IPS DF 6.9 (cell line): ENCODE measurements at regions not wholly inside any gene's neighbourhood (a gene's known extent, or its start where the extent isn't known, plus 50 kb on each side); places are given as distances from the start of the nearest gene placed in this dataset.

ENCODE experiments used
- DNase-seq: peaks from one replicate; pipeline ENCODE4 v3.0.0-alpha.2; 2013; ENCODE audit warnings: low read depth, low spot score
- H3K27ac ChIP-seq: one replicate; pipeline ENCODE4 v1.5.1; 2013; ENCODE audit warnings: low read length, control low read depth
- H3K27me3 ChIP-seq: 2 replicates; pipeline ENCODE4 v1.6.1; 2013; ENCODE audit warnings: mild to moderate bottlenecking, low read length; ENCODE audit not compliant: control insufficient read depth, insufficient read depth
- H3K36me3 ChIP-seq: 2 replicates; pipeline ENCODE4 v1.6.1; 2013; ENCODE audit warnings: low read length; ENCODE audit not compliant: control insufficient read depth, insufficient read depth
- H3K4me1 ChIP-seq: 2 replicates; pipeline ENCODE4 v1.6.1; 2013; ENCODE audit warnings: low read length; ENCODE audit not compliant: control insufficient read depth, insufficient read depth
- H3K4me3 ChIP-seq: 2 replicates; pipeline ENCODE4 v1.5.1; 2013; ENCODE audit warnings: mild to moderate bottlenecking, low read length
- H3K9me3 ChIP-seq: 2 replicates; pipeline ENCODE4 v1.6.1; 2013; ENCODE audit warnings: low read length, inconsistent platforms; ENCODE audit not compliant: control insufficient read depth, insufficient read depth
- WGBS: extraction: QIAGEN DNeasy Blood & Tissue Kit; methylation state at CpG from one replicate; pipeline ENCODE4 v1.1.7; 2013; ENCODE audit warnings: mixed read lengths, missing lambda C conversion rate; ENCODE audit not compliant: insufficient read length, insufficient coverage; 5-methylcytosine and 5-hydroxymethylcytosine counted together

DNA sequence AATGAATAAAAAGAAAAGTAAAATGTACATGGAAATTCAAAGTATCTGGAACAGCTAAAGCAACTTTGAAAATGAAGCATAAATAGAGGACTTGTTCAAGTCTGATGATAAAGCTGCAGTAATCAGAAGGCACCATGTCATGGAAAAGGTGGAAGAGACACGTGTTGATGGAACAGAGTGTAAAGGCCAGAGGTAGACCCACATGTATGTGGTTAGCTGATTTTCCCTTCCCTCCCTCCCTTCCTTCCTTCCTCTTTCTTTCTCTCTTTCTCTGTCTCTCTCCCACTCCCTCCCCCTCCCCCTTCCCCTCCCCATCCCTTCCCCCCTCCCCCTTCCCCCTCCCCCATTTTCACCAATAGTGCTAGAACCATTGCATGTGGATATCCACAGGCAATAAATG lies 58.7 kb upstream of the FCN1 start:
- no peaks in the 10 kb centered on the region for H3K36me3 ChIP-seq
- no peak overlapping the region for H3K4me3 ChIP-seq
- H3K27me3 ChIP-seq, result no peaks in the 10 kb centered on the region
- DNase-seq, result no peak
- no peaks in the 10 kb centered on the region for H3K9me3 ChIP-seq
- H3K4me1 ChIP-seq, result no peaks in the 10 kb centered on the region
- WGBS, result no CpG with 5 or more reads among the region's 1 CpG
- H3K27ac ChIP-seq, result no peak overlapping the region

DNA sequence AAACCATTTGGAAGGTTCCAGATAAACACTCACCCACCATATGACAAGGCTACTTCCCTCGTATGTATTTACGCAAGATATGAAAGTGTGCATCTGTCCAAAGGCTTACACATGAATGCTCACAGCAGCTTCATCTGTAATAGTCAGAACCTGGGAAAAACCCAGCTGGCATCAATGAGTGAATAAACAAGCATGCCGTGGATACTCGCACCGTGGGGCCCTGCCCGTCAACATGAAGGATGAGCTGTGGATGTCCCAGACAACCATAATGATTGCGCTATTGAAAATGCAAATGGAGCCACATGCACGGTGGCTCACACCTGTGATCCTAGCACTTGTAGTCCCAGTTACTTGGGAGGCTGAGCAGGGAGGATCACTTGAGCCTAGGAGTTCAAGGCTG lies 60.6 kb upstream of the FCN1 start:
- no peaks in the 10 kb centered on the region for H3K27me3 ChIP-seq
- no peak overlapping the region for H3K27ac ChIP-seq
- no CpG with 5 or more reads among the region's 8 CpGs for WGBS
- no peaks in the 10 kb centered on the region for H3K4me1 ChIP-seq
- H3K36me3 ChIP-seq, result no peaks in the 10 kb centered on the region
- no peaks in the 10 kb centered on the region for H3K9me3 ChIP-seq
- no peak for DNase-seq
- H3K4me3 ChIP-seq, result no peak overlapping the region

GRCh38 chr9:134980516-134980915 lies 62.8 kb upstream of the FCN1 start:
- Histone ChIP-seq H3K9me3 (no peaks in the 10 kb centered on the region), H3K4me3 (no peak overlapping the region), H3K27ac (no peak overlapping the region), H3K36me3 (no peaks in the 10 kb centered on the region), H3K27me3 (no peaks in the 10 kb centered on the region), H3K4me1 (no peaks in the 10 kb centered on the region)
- WGBS, result no CpG with 5 or more reads among the region's 9 CpGs
- DNase-seq, result no peak

GRCh38 chr9:134980991-134981390 lies 63.3 kb upstream of the FCN1 start:
- H3K27ac ChIP-seq, result no peak overlapping the region
- no peaks in the 10 kb centered on the region for H3K27me3 ChIP-seq
- H3K36me3 ChIP-seq, result no peaks in the 10 kb centered on the region
- no peaks in the 10 kb centered on the region for H3K4me1 ChIP-seq
- DNase-seq, result no peak
- H3K4me3 ChIP-seq, result no peak overlapping the region
- H3K9me3 ChIP-seq, result no peaks in the 10 kb centered on the region
- no CpG with 5 or more reads among the region's 10 CpGs for WGBS

DNA sequence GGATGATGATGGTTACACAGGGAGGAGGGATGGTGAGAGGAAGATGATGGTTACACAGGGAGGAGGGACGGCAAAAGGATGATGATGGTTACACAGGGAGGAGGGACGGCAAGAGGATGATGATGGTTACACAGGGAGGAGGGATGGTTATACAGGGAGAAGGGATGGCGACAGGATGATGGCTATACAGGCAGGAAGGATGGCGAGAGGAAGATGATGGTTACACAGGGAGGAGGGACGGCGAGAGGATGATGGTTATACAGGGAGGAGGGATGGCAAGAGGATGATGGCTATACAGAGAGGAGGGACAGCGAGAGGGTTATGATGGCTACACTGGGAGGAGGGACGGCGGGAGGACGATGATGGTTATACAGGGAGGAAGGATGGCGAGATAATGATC lies 64.1 kb upstream of the FCN1 start:
- H3K27me3 ChIP-seq, result no peaks in the 10 kb centered on the region
- no peak for DNase-seq
- WGBS, result no CpG with 5 or more reads among the region's 11 CpGs

GRCh38 chr9:134982311-134982710 lies 64.6 kb upstream of the FCN1 start:
- Histone ChIP-seq H3K27ac (no peak overlapping the region), H3K36me3 (no peaks in the 10 kb centered on the region), H3K4me1 (no peaks in the 10 kb centered on the region), H3K9me3 (0 out of 2 replicates have a peak, but pooled peaks cover 1% of the 10 kb centered on the region), H3K4me3 (no peak overlapping the region), H3K27me3 (no peaks in the 10 kb centered on the region)
- no peak for DNase-seq
- no CpG with 5 or more reads among the region's 8 CpGs for WGBS

More for the DNA sequence above, 64.1 kb upstream of the FCN1 start:
- H3K27ac ChIP-seq, result no peak overlapping the region
- H3K36me3 ChIP-seq, result no peaks in the 10 kb centered on the region
- H3K9me3 ChIP-seq, result no peaks in the 10 kb centered on the region
- H3K4me3 ChIP-seq, result no peak overlapping the region
- no peaks in the 10 kb centered on the region for H3K4me1 ChIP-seq

DNA sequence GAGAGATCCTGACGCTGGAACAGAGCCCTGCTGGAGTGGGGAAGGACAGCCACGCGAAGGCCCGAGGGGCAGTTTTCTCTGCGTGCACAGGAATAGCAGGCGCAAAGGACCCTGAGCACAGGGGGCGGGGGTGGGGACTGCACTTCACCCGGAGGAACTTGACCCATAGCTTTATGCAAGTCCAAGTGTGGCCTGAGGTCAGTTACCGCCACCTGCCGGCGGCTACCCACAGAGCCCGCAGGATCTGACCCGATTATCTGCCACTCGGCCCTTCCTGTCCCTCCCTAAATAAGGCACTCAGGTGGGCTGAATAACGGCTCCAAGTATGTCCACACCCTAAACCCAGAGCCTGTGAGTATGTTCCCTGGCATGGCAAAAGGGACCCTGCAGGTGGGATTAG lies 65.4 kb upstream of the FCN1 start:
- WGBS, result no CpG with 5 or more reads among the region's 15 CpGs
- DNase-seq, result peak; percentile 75
- Histone ChIP-seq H3K36me3 (no peaks in the 10 kb centered on the region), H3K4me1 (no peaks in the 10 kb centered on the region), H3K27ac (no peak overlapping the region), H3K9me3 (0 out of 2 replicates have a peak, but pooled peaks cover 1% of the 10 kb centered on the region), H3K27me3 (no peaks in the 10 kb centered on the region), H3K4me3 (no peak overlapping the region)

GRCh38 chr9:134983506-134984371 lies 66.0 kb upstream of the FCN1 start:
- H3K27me3 ChIP-seq, result no peaks in the 10 kb centered on the region
- no peak overlapping the region for H3K27ac ChIP-seq
- H3K9me3 ChIP-seq, result 0 out of 2 replicates have a peak, but pooled peaks cover 1% of the 10 kb centered on the region
- DNase-seq, result no peak
- H3K4me1 ChIP-seq, result no peaks in the 10 kb centered on the region
- no peak overlapping the region for H3K4me3 ChIP-seq
- H3K36me3 ChIP-seq, result no peaks in the 10 kb centered on the region
- WGBS, result no CpG with 5 or more reads among the region's 14 CpGs

DNA sequence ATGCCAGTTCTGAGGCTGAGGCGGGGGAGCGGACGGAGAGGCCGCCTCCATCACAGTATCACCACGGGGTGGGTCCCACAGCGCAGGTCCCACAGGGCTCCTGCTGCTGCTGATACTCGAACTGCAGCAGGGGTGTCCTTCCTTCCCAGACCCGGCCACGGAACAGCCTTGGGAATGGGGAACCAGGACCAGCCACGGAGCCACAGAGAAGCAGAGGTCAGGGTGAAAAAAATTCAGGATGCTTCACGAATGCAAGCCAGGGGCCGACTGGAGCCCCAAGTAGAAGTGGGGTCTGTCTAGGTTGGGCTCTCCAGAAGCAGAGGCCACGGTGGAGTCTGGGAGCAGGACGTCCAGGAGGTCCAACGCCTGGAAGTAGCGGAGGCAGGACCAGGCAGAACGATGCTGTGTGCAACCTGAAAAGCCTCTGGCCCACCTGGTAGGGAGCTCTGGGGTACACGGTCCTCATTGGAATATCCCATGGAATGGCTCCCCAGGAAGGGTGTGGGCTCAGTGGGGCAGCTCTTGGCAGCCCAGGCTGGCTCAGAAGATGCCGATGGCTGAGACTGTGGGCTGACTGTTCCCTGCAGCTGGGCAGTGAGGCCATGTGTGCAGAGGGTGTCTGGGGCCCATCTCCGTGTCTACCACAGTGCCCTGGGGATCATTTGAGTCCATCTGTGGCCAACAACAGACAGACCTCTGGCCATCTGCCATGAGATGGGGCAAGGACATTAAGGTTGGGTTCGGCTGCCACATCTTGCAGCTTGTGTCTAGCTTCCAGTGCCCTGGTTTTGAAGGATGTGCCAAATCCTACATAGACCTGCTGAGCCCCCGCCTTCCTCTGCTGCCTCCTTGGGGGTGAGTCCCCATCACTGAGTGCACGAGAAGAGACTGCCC lies 66.9 kb upstream of the FCN1 start:
- H3K27ac ChIP-seq, result no peak overlapping the region
- WGBS, result no CpG with 5 or more reads among the region's 23 CpGs
- H3K9me3 ChIP-seq, result 0 out of 2 replicates have a peak, but pooled peaks cover 1% of the 10 kb centered on the region
- H3K27me3 ChIP-seq, result no peaks in the 10 kb centered on the region
- no peaks in the 10 kb centered on the region for H3K4me1 ChIP-seq
- H3K36me3 ChIP-seq, result no peaks in the 10 kb centered on the region
- no peak overlapping the region for H3K4me3 ChIP-seq
- no peak for DNase-seq

- no peaks in the 10 kb centered on the region for H3K27me3 ChIP-seq
- no peaks in the 10 kb centered on the region for H3K36me3 ChIP-seq
- H3K4me1 ChIP-seq, result no peaks in the 10 kb centered on the region
- H3K27ac ChIP-seq, result no peak overlapping the region
- H3K4me3 ChIP-seq, result no peak overlapping the region; the same call in 1 of the 2 replicates
- H3K9me3 ChIP-seq, result 0 out of 2 replicates have a peak, but pooled peaks cover 1% of the 10 kb centered on the region
- WGBS, result no CpG with 5 or more reads among the region's 7 CpGs
- DNase-seq, result no peak
These were observed 67.7 kb upstream of the FCN1 start for GRCh38 chr9:134985451-134985850.
